Testis (tissue), 2 donors: ENCODE measurements at regions not wholly inside any gene's neighbourhood (a gene's known extent, or its start where the extent isn't known, plus 50 kb on each side); places are given as distances from the start of the nearest gene placed in this dataset.
A peak's percentile ranks its signal among the peaks of the same experiment; 100 is the strongest.

Source experiments
- POLR2A ChIP-seq: fragments of 450-650 bp; IDR thresholded peaks from one replicate; pipeline ENCODE4 v1.6.1; 2017; ENCODE audit warnings: antibody characterized with exemption, mild to moderate bottlenecking, moderate library complexity
- TF ChIP-seq, protein P1 (sequence below), 3 experiments: fragments of 450-650 bp in 2 of 3; fragments of 200-600 bp in 1 of 3; sonication (generic) in 1 of 3; IDR thresholded peaks; one replicate each; pipeline ENCODE4 v1.5.1; 2016 to 2019; ENCODE audit warnings: antibody characterized with exemption in 3 of 3, mild to moderate bottlenecking in 2 of 3, moderate library complexity in 1 of 3

- TF ChIP-seq, protein P1, sequence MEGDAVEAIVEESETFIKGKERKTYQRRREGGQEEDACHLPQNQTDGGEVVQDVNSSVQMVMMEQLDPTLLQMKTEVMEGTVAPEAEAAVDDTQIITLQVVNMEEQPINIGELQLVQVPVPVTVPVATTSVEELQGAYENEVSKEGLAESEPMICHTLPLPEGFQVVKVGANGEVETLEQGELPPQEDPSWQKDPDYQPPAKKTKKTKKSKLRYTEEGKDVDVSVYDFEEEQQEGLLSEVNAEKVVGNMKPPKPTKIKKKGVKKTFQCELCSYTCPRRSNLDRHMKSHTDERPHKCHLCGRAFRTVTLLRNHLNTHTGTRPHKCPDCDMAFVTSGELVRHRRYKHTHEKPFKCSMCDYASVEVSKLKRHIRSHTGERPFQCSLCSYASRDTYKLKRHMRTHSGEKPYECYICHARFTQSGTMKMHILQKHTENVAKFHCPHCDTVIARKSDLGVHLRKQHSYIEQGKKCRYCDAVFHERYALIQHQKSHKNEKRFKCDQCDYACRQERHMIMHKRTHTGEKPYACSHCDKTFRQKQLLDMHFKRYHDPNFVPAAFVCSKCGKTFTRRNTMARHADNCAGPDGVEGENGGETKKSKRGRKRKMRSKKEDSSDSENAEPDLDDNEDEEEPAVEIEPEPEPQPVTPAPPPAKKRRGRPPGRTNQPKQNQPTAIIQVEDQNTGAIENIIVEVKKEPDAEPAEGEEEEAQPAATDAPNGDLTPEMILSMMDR (IDR thresholded peaks at IDR 0.05): peak in 1 of 3 experiments; percentile 25
- TF ChIP-seq POLR2A: no peak
Measured at GRCh38 chr6:56843476-56844349, 111.2 kb upstream of the BEND6 start.
